Lung microvascular endothelial cell (primary cell): ENCODE measurements at regions not wholly inside any gene's neighbourhood (a gene's known extent, or its start where the extent isn't known, plus 50 kb on each side); places are given as distances from the start of the nearest gene placed in this dataset.

ENCODE experiments used
- DNase-seq, 2 donors: peaks; one replicate each; pipeline versions ENCODE4 v3.0.0 to v3.0.0-alpha.2; 2010; ENCODE audit warnings: low read depth in 2 of 2

- no peak for DNase-seq
Observed at GRCh38 chrX:65034292-65034667, 58.0 kb upstream of the ZC4H2 start.
